HL-60 (cell line): ENCODE measurements at regions not wholly inside any gene's neighbourhood (a gene's known extent, or its start where the extent isn't known, plus 50 kb on each side); places are given as distances from the start of the nearest gene placed in this dataset.

Experiments used
- DNase-seq, 2 experiments: peaks; one replicate each; pipeline ENCODE4 v3.0.0-alpha.2; 2010 to 2020; ENCODE audit warnings: low read depth in 1 of 2, low spot score in 1 of 2
- H3K27ac ChIP-seq: fragments of 250-450 bp; sonication (Bioruptor Pico); replicated peaks from 2 replicates; pipeline ENCODE4 v1.5.1; 2020; ENCODE audit warnings: mild to moderate bottlenecking, moderate library complexity
- H3K27me3 ChIP-seq: fragments of 250-450 bp; sonication (Bioruptor Pico); 2 replicates; pipeline ENCODE4 v1.5.1; 2021; ENCODE audit warnings: mild to moderate bottlenecking, moderate library complexity; ENCODE audit not compliant: insufficient read depth, poor library complexity, severe bottlenecking
- H3K4me3 ChIP-seq: replicated peaks from 2 replicates; pipeline ENCODE4 v1.5.1; 2011; ENCODE audit warnings: mild to moderate bottlenecking, control low read depth, low read length; ENCODE audit not compliant: insufficient read depth
- CTCF ChIP-seq: IDR thresholded peaks from one replicate; pipeline ENCODE4 v1.5.1; 2011; ENCODE audit warnings: low read length, control low read depth, inconsistent platforms; ENCODE audit not compliant: insufficient read depth
- GABPA ChIP-seq: IDR thresholded peaks from 2 replicates; pipeline ENCODE4 v1.6.1; 2012; ENCODE audit warnings: low read depth
- POLR2AphosphoS5 ChIP-seq: IDR thresholded peaks from 2 replicates; pipeline ENCODE4 v1.6.1; 2012; ENCODE audit warnings: low read depth
- REST ChIP-seq: IDR thresholded peaks from 2 replicates; pipeline ENCODE4 v1.6.1; 2012; ENCODE audit warnings: low read depth; ENCODE audit not compliant: insufficient replicate concordance
- SPI1 ChIP-seq: IDR thresholded peaks from 2 replicates; pipeline ENCODE4 v1.6.1; 2012; ENCODE audit warnings: low read depth, mild to moderate bottlenecking, borderline replicate concordance

- Histone ChIP-seq H3K4me3 (no peak overlapping the region), H3K27ac (no peak overlapping the region), H3K27me3 (no peaks in the 10 kb centered on the region)
- TF ChIP-seq REST: no peak
- no peak for TF ChIP-seq SPI1
- TF ChIP-seq GABPA: no peak
- no peak for TF ChIP-seq POLR2AphosphoS5
- TF ChIP-seq CTCF: no peak
- DNase-seq: no peak
These were observed 263.6 kb upstream of the DYNLRB2 start for GRCh38 chr16:80277182-80277581.

GRCh38 chr16:80274576-80275191 lies 266.1 kb upstream of the DYNLRB2 start:
- no peak for DNase-seq
- Histone ChIP-seq H3K27me3 (no peaks in the 10 kb centered on the region), H3K27ac (no peak overlapping the region)

GRCh38 chr16:80273635-80274538 lies 266.9 kb upstream of the DYNLRB2 start:
- Histone ChIP-seq H3K4me3 (no peak overlapping the region), H3K27me3 (no peaks in the 10 kb centered on the region), H3K27ac (no peak overlapping the region)
- DNase-seq: no peak
- TF ChIP-seq CTCF (no peak), GABPA (no peak), REST (no peak), SPI1 (no peak), POLR2AphosphoS5 (no peak)

More at GRCh38 chr16:80274576-80275191, 266.1 kb upstream of the DYNLRB2 start:
- H3K4me3 ChIP-seq: no peak overlapping the region
- TF ChIP-seq REST: no peak
- no peak for TF ChIP-seq GABPA
- TF ChIP-seq SPI1: no peak
